GM18873 (cell line): ENCODE measurements at regions not wholly inside any gene's neighbourhood (a gene's known extent, or its start where the extent isn't known, plus 50 kb on each side); places are given as distances from the start of the nearest gene placed in this dataset.
"Not testable (repeated sequence)": the region's sequence is repeated elsewhere in the genome, so short reads cannot be mapped to it uniquely, and the experiment has no call there.

Source experiments
- ATAC-seq: cut with Tn5 transposase; IDR thresholded peaks from one replicate; pipeline ENCODE4 v1.9.1; 2021; ENCODE audit warnings: mild to moderate bottlenecking, moderate library complexity, moderate number of reproducible peaks; ENCODE audit not compliant: unreplicated experiment, low FRiP score

DNA sequence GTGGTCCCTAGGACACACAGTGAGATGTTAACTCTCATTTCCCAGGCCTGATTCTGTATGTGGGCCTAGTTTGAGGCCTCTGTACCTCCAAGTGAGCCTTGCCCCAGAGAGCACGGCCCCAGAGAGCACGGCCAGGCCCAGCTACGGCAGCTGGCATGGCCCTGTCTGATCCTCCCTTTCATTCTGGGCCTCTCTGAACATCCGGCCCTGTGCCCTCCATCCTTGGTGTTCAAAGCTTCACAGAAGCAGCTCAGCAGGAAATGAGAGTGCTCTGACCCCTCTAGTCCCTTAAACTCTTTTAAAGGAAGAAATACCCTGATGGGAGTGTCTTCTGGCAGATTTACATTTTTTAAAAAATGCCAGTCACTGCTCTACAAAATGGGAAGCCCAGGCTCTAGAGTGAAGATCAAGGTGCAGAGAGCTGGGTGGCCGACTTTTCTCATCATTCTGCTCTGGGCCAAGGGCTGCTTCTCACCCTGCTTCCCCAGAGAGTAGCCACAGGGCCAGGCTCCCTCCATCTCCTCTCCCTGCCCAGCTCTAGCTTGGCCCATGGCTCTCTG lies 171.9 kb downstream of the RPS24 start:
- no peak for ATAC-seq

DNA sequence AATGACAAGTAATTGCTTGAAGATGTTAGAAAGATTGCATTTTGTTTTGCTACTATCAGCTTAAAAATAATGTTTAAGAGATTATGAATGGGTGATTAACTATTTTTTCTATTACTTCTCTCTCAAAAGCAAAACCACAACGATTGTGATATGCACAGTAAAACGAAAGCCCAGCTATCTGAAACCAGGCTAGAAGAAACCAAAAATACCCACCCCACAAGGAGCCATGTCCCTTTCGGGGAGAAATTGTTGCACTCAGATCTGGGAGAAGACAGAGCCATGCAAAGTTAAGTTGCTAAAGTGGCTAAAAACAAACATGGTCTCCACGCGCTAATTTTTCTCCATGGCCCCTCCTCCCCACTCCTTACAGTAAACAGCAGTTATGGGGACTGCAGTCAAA lies 173.6 kb downstream of the RPS24 start:
- no peak for ATAC-seq

DNA sequence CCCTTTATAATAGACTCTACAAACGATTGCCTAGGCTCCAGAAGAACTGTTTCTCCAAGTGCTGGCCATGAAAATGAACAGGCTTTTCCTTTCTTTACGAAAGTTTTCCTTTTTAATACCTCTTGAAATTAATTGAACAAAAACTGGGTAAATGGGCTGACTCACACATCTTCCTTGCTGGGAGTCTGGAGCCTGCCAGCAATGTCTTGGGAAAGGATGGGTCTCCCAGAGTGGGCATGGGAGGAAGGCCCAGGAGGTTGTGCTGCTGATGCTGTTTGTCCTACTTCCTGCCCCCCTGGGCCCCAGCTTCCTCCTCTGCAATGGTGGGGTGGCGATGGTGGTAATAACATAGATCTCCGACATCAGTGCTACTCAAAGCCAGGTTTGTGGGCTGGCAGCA lies 174.1 kb downstream of the RPS24 start:
- no peak for ATAC-seq

DNA sequence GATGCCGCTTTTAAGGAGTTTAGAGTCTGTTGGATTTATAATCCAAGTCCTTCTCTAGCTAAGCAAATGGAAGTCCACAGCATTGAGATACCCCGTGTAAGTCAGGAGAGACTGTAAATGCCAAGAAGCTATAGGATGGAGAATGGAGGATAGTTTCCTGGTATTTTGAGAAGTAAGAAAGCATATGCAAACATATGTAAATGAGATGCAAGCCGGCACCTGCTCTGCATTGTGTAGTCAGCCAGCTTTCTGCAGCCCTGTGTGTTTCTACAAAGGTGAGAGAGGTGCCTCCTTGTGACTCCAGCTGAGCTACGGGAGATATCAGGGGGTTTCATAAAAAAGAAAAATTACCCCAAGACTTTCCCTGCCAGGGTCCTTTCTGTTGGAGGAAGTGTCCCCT lies 176.3 kb downstream of the RPS24 start:
- no peak for ATAC-seq

DNA sequence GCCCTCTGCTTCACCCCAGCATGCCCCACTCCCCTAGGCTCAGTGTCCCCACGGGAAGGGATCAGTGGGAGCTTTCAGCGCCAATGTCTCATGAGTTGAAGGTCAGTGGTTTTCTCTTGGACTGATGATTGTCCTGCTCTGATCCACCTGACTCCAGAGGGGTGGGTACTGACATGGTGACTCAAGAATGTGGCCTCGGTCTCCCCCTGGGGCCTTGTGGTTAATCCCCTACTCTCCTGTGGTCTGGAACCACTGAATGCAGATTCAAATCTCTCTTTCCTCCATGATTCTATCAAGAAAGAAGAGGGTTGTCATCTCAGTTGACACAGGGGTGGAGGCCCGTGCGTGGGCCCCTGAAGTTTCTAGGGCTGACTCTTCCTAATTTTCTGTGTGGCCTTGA lies 176.9 kb downstream of the RPS24 start:
- no peak for ATAC-seq

DNA sequence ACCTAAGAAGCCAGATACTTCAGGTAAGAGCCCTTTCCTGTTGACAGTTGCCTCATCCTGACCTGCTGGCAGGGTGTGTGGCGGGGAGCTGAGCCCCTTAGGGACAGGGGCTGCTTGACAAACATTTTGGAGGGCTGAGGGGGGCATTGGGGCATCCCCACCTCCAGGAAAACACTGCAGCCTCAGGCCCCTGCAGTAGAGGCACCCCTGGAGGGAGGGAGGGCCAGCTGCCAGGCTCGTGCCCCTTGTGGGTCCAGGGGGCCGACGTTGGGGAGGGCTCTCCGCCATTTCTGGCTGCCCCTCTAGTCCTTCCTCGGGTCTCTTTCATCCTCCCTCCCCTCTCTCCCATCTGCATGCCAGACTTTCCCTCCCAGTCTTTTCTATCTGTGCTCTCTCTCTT lies 177.3 kb downstream of the RPS24 start:
- ATAC-seq = no peak

DNA sequence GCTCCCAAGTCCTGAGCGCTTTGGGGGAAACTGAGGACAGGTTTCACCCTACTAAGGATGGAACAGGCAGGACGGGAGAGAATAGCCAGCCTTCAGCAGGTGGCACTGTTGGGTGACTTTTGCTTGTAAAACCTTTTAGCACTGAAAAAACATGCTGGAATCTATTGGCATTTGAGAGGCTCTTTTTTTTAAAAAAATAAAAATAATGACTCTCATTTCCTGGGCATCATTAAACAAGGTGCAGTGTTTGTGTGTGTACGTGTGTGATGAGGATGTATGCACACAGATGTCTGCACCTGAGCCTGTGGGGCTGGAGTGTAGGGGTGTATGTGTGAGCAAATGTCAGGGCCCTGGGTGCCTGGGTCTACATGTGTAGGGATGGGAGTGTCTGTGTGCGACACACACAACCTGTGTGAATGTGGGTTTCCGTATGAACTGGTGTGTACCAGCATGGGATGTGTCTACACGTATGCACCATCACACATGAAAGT lies 177.9 kb downstream of the RPS24 start:
- ATAC-seq = no peak

DNA sequence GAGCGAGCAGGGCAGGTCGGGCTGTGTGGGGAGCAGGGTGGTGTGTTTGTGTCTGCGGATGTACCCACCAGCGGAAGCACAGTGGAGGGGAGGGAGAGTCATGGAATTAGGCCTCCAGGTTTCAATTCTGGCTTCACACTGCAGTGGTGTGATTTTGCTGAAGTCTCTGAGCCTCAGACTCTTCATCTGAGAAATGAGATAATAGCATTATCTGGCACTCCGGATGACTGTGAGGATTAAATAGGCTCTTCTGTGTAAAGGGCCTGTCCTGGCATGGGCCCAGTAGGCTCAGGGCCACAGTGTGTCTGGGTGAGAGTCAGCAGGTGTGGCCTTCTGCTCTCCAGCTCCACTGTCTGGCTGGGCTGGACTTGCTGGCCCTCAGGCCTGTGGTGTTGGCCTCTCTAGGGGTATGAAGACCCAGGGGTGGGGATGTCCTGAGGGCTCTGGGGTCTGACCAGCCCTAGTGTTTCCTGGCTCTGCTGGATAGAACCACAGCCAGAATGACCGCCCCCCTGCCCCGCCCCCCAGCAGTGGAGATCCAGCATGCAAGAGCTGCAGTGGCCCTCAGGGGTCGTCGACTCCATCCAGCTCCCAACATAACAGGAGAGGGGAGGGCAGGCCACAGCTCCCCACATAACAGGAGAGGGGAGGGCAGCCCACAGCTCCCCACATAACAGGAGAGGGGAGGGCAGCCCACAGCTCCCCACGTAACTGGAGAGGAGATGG lies 178.6 kb downstream of the RPS24 start:
- ATAC-seq = no peak

DNA sequence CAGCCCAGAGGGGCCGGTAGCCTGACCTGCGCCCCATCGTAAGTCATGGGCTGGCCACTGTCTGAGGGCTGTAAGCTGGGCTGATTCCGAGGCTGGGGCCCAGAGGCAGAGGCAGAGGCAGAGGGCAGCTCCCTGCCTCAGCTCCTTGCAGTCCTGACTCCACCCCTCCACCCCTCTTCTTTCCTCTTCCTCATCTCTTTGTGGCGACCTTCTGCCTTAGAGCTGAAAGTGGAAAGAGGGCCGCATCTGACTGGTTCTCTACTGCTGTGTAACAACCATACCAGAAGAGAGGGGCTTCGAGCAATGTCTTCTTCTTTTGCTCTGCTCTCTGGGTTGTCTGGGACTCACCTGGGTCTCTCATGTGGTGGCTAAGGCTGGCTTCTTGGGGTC lies 179.1 kb downstream of the RPS24 start:
- ATAC-seq = no peak

DNA sequence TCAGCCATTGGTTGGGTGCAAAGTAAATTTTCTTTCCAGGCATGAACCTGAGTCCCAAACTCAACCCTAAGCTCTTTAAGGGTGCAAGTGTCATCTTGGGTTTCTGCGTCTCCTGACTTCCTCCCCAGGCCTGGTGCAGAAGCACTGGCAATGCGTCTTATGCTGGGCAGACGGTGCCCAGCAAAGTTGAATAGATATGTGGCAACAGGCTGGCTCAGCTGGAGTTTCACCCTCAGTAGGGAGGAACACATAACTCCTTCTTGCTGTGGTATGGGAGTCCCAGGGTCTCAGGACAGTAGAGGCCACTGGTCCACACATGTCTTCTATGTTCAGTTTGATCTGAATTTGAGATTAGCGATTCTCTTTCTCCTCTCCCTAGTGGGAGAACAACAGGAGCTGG lies 181.3 kb downstream of the RPS24 start:
- no peak for ATAC-seq

DNA sequence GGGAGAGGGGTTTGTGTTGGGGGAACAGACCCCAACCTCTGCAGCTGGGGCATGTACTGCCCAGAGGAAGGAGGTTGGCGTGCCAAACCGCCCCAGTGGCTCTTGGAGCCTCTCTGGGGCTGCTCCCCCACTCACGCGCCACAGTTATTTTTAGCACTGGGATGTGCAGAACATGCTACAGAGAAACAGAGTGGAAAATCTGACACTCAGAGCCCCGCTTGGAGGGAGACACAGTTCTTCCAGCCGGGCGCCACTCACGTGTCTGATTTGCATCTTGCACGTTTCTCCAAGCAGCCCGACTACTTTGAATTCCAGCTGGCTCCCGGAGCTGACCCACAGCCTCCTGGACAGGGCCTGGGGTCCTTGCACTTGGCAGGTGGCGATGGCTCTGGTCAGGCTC lies 182.0 kb downstream of the RPS24 start:
- ATAC-seq = no peak

DNA sequence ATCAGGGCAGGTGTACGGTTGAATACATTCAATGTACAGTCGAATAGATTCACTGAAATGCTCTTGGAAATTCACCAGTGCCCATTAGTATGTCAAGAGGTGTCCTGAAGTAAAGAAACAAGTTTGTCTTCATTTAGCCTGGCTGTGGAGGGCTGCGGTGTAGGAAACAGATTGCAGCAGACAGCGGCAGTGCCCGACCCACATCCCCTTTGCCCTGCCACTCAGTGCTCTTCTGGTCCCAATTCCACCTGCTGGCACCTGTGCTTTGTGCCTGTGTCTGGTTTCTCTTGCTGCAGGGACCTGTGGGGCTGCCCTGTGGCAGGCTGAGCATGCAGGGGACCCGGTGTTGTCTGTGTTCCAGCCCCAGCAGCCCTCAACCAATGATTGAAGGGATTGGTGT lies 183.7 kb downstream of the RPS24 start:
- ATAC-seq = no peak

DNA sequence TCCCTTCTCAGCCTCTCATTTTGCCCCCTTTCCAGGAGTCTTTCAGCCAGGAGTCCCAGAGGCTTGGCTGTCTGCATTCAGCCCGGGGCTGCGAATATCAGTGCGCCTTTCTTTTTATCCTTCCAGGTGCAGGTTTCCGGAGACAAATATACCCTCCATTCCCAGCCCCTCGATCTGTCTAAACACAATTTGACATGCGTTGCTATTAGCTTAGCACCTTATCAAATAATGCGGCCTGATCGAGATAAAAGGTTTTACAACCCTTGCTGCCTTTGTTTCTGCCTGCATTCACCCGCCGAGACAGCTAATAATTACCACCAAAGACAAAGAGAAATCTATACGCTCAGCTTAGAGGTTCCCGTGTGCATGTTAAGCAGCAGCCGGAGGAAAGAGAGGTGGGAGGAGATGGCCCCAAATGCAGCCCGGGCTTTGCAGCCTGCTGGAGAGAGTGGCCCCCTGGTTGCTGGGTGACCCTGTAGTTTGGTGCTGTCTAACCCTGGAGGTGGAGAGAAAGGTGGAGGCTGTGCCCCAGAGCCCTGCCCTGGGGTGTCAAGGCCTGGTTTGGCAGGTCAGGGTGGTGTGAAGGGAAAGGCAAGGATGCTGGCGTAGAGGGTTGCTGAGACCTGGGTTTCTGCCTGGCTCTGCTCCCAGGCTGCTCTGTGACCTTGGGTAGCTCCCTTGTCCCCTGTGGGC lies 185.3 kb downstream of the RPS24 start:
- no peak for ATAC-seq

DNA sequence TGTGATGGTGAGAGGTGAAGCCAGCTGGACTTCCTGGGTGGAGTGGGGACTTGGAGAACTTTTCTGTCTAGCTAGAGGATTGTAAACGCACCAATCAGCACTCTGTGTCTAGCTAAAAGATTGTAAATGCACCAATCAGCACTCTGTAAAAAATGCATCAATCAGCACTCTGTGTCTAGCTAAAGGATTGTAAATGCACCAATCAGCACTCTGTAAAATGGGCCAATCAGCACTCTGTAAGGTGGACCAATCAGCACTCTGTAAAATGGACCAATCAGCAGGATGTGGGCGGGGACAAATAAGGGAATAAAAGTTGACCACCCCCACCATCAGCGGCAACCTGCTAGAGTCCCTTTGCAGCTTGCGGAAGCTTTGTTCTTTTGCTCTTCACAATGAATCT lies 185.9 kb downstream of the RPS24 start:
- ATAC-seq = not testable (repeated sequence)

DNA sequence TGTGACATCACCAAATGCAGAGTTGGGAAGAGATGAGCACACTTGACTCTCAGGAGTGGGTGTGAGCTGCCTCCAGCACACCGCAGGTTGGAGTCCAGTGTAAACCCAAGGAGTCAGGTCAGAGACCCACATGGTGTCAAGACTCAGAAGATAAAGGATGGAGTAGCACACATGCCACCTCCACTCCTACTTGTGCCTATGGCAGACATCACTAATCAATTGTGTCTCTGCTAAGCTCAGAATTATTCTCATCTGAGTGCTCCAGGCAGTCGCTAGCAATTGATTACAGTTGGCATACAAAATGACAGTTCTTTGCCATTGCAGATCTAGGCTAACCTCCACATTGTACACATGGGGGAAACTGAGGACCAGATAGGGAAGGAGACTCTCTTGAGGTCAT lies 187.1 kb downstream of the RPS24 start:
- ATAC-seq = no peak

DNA sequence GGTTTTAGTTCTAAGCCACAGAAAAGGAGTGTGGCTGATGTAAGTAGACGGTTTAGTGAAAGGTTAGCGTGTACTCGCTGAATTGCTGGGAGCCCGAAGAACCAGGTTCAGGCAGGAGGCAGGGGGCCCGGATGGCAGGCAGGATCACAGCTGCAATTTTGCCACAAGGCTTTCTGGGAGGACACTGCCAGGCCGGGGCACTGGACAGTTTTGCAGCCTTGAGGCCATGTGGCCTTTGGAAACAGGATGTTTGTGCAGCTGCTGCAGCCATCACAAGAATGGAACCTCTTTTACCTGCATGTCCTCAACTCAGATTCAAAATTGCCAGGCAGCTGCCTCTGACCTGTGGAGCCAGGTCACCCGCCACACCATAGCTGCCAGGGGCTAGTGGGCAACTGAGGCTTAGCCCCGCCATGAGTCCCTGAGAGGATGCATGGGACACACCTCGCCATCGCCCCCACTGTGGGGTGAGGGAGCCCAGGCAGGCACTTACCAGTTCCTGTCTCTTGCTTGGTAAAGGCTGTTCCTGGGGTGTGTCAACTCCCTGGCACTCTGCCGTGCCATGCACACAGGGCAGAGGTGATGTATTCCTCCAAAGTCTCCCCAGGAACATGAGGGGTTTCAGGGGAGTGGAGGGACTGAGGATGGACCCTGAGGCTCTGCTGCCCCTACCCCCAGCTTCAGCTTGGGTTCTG lies 188.6 kb downstream of the RPS24 start:
- ATAC-seq = no peak

DNA sequence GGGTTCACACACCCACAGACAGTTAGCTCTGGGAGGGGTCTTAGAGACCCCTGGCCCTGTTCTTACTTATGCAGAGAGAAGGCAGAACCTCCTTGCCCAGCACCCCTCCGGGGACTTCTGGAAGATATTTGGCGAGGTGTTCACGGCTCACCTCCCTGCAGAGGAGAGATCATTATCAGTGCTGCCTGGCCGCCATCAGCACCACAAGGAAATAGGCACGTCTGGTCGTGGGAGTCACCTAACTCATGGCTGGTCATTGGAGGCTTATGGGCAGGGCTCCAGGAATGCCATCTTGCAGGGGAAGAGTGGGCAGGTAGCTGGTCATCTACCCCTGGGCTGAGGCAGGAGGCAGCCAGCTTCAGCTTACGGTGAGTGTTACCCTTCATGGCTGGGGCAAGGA lies 189.4 kb downstream of the RPS24 start:
- no peak for ATAC-seq

DNA sequence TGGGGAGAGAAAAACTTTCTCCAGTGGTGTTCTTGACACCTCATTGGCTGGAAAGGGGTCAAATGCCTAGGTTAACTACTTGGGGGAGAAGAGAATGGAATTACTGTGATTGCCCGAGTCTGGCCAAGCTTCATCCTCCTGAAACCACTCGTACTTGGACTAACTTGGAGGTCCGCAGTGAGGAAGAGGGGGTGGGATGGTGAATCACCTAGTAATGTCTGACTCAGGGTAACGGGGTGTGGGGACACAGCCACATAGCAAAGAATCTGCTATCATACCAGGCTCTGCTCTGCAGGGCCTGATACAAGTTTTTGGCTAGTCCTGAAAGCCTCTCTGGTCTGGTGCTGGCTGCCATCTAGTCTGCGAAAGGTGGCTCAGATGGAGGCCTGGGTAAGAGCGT lies 190.9 kb downstream of the RPS24 start:
- ATAC-seq = no peak

DNA sequence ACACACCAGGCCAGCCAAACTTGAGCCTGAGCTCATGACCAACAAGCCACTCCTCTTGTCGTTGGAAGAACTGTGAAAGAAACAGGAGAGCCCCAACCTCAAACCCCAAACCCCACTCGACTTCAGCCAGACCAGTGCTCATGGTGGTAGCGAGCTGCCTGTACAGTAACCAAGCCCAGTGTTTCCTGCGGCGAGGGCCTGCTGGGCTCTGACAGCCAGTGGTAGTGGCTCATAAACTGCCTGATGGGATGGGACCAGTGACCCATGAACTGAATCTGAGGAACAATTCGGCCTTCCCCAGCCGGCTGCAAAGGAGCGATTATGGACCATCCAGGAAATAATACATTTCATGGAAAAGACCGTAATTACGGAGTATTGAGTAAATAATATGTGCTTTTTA lies 191.9 kb downstream of the RPS24 start:
- ATAC-seq = no peak

DNA sequence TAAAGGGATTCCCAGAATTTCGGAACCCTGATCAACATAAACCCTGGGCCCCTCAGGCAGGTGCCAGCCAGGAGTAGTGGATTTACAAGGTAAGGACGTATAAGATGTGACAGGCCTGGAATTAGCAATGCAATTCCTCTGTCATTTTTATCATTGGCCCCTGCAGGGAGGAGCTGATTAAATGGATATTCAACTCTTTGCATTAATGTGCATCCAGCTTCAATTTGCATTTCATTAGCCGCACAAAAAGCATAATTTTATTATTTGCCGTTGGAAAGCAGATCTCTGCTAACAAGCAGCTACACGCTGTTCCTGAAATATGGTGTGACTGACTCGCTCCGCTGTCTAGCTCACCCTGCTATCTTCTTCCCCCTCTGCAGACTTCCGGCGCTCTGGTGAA lies 195.8 kb downstream of the RPS24 start:
- no peak for ATAC-seq

DNA sequence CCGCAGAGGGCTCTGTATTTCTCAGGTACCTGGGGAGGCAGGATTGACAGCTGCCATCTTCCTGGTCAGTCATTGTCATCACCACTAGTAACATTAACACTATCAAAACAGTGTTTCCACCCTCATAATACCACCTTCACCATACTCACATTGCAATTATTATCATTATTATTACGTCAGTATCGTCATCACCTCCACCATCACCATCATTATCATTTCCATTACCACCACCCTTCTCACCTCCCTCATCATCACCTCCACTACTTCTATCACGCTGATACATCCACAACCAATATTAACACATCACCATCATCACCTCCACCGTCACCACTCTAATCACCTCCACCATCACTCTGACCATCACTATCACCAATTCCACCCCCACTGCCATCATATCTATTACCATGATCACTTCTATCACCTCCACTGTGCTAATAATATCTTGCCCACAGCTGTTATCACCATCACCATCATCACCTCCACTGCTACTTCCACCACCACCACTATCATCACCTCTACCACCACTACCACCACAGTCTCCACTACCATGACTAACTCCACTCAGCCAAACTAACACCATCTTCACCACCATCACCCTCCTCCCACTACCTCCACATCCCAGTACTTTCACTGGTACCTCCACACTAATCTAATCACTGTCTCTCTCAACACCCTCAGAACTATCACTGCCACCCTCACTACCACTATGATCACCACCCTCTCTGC lies 196.4 kb downstream of the RPS24 start:
- no peak for ATAC-seq
